KG1 (cell line): ENCODE measurements at regions not wholly inside any gene's neighbourhood (a gene's known extent, or its start where the extent isn't known, plus 50 kb on each side); places are given as distances from the start of the nearest gene placed in this dataset.
"Not testable (repeated sequence)": the region's sequence is repeated elsewhere in the genome, so short reads cannot be mapped to it uniquely, and the experiment has no call there.

Experiments used
- DNase-seq: peaks from one replicate; lab custom pipeline; 2025; lab: John Stamatoyannopoulos, UW

- no peak for DNase-seq
Measured at GRCh38 chr5:63894690-63895089, 67.6 kb downstream of the HTR1A start.

GRCh38 chr5:63878788-63879187 is 83.5 kb downstream of the HTR1A start:
- no peak for DNase-seq

DNA sequence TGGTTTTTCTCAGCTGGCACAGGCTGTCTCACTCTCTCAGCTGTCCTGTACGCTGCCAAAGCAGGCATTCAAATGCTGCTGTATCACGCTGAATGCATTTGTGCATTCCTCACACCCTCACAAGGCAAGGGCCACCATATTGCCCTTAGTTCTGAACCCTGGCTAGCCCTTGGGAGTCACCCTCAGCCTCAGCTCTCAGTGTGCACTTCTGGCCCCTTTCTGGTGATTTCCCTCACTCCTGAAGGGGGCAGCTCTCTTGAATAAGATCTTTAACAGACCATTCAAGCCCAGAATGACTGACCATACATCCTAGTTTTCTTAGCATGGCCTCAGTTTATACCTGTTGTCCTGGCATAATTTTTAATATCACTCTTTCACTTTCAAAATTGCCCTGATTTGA is 84.3 kb downstream of the HTR1A start:
- DNase-seq = no peak

GRCh38 chr5:63860379-63860778 is 101.9 kb downstream of the HTR1A start:
- DNase-seq = no peak

DNA sequence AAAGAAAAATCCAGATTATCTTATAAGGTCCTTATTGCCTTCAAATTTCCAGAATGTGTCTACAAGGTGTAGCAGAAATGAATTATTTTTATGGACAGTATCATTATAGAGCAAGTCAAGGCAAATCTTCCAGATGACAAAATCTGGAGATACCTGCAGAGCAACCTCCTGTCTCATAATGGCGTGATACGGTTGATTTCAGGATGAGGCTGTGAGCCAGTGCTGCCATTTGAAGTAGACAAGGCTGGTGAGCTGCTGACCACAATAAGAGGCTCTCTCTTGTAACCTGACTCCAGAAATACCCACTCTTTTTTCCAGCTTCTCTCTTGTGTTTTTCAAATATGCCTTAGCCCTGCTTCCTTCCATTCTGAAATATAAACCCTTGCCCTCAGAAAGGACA is 108.2 kb downstream of the HTR1A start:
- DNase-seq = no peak

DNA sequence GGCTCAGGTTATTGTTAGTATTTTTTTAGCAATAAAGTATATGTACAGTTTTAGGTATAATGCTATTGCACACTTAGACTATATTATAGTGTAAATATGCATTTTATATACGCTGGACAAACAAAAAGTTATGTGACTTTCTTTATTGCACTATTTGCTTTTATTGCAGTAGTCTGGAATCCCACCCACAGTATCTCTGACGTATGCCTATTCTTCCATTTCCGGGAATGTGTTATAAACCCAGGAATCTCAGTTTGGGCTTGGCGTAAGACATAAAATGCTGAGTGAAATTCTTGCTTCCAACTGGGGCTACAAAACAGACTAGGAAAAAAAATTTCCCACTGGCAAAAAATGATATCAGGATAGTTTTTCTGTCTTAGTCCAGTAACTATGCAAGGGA is 119.1 kb downstream of the HTR1A start:
- no peak for DNase-seq

DNA sequence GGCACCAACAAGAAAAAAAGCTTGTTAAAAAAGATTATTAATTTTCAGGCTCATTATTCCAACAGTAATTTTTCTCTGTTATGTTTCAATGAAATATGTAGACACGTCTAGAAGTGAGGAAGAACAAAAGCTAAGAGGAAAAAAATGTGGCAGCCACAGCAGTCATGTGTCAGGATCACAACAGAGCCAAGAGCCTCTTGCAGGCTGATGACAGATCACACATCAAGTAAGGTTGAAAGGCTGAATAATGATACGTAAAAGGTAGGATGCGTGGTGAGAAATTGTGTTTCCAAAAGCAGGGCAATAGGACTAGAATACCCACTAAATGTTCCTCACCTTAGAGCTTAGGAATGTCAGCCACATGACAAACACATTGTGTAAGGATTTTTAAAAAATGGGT is 124.8 kb downstream of the HTR1A start:
- DNase-seq = no peak

DNA sequence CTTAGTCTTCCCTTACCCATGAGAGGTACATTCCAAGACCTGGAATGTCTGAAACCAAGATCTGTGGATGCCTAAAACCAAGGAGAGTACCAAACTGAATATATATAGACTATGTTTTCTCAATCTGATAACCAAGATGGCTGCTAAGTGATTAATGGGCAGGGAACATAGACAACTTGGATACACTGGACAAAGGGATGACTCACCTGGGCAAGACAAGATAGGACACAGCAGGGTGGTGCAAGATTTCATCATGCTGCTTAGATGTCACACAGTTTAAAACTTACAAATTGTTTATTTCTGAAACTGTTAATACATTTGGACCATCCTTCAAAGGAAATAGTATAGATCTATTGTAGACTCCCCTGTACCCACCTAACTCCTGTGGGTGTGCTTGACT is 130.9 kb downstream of the HTR1A start:
- no peak for DNase-seq

GRCh38 chr5:63825984-63826383 is 136.3 kb downstream of the HTR1A start:
- no peak for DNase-seq

- no peak for DNase-seq
Measured at GRCh38 chr5:63823583-63823982, 138.7 kb downstream of the HTR1A start.

- DNase-seq = no peak
Measured at GRCh38 chr5:63822614-63823013, 139.6 kb downstream of the HTR1A start.

DNA sequence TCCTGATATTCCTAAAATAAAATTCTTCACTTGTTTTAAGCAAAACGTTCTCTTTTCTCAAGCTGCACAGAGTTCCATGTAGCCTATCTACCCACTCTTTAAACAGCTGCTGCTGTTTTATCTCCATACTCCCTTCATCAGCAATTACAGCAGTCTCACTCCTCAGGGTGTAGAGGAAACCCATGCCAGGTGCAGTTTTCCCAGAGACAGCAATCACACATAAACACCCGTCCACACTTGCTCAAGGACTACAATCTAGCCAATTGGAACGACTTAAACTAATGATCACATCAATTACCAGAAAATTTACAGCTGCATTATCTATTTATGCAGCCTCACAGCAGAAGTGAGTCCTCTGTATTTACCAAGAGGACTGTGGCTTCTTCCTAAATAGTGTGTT is 141.7 kb downstream of the HTR1A start:
- DNase-seq = no peak

- DNase-seq = no peak
Measured at GRCh38 chr5:63812693-63813092, 149.6 kb downstream of the HTR1A start.

- no peak for DNase-seq
Measured at GRCh38 chr5:63811961-63812360, 150.3 kb downstream of the HTR1A start.

DNA sequence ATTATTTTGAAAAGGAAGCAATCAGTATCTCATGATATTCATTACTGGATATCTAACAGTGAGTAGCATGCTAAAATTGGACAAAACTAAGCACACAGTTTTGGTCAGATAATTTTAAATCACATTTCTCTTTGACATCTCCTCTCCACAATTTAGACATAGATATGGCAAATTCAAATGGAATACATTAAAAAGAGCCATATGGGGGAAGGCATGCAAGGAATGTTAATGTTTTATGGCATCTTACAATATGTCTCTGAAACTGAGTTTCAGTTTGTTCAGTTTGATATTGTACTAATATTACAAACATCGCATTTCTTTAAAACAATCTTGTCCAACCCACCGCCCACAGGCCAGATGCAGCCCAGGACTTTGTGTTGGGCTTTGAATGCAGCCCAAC is 151.0 kb downstream of the HTR1A start:
- DNase-seq = no peak

GRCh38 chr5:63805151-63805550 is 157.1 kb downstream of the HTR1A start:
- no peak for DNase-seq

GRCh38 chr5:63803165-63803564 is 159.1 kb downstream of the HTR1A start:
- DNase-seq = no peak

GRCh38 chr5:63794979-63795378 is 167.3 kb downstream of the HTR1A start:
- no peak for DNase-seq

- DNase-seq = no peak
Measured at GRCh38 chr5:63794296-63794695, 167.9 kb downstream of the HTR1A start.

- no peak for DNase-seq
Measured at GRCh38 chr5:63774939-63775338, 187.3 kb downstream of the HTR1A start.

- DNase-seq = no peak
Measured at GRCh38 chr5:63768221-63768620, 194.0 kb downstream of the HTR1A start.

DNA sequence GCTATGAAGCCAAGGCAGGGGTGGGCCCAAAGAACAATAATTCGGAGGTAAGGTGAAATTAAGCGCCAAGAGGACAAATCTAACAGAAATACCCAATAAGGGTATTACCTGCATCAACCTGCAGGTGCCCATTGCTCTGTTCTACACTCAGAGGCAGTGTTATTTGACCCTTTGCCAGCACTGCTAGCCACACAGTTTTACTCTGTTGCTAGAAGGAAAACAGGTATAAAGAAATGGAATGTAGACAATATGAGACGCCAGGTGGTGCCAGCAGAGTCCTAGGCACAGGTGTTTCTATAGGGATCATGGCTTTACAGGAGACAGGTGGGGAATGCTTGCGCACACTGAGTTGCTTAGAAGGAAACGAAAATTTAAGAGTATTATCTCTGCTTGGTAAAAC is 201.3 kb downstream of the HTR1A start:
- DNase-seq = no peak

GRCh38 chr5:63743096-63743798 is 219.0 kb downstream of the HTR1A start:
- DNase-seq = no peak

- not testable (repeated sequence) for DNase-seq
Measured at GRCh38 chr5:63732880-63733279, 229.4 kb downstream of the HTR1A start.

DNA sequence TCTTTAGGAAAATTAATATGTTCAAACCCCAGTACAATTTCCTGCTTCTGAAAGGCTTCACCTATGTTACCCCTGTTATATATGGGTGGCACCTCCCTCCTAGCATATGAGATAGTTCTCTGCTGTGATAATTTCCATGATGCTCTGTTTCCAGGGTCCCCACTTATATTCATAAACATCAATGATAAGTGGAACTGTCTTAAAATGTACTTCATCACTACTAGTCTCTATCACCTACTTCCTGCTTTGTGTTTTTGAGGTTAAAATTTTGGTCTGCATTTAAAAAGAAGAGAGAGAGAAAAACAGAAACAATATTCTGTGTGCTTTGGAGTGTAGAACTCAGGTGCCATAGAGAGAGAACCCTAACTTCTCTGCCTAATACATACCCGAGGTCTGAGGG is 234.7 kb downstream of the HTR1A start:
- DNase-seq = no peak
